ENCODE measurements at regions not wholly inside any gene's neighbourhood (a gene's known extent, or its start where the extent isn't known, plus 50 kb on each side); places are given as distances from the start of the nearest gene placed in this dataset.

DNA sequence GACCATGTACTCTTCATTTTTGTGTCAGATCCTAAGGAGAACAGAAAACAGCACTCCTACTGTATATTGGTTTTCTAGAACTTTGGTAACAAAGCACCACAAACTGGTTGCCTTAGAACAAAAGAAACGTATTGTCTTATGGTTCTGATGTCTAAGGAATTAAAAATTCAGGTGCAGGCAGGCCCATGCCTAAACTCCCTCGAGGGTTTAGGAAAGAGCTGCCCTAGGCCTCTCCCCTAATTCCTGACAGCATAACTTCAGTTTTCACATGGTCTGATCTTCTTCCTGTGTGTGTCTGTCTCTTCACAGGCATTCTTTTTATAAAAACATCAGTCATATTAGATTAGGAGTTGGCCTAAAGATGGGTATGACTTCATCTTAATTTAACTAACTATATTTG is 1093.6 kb downstream of the TECRL start:
- Histone ChIP-seq H3K27ac (ENCODE audit: low read length) (no peak overlapping the region), H3K4me1 (ENCODE audit: insufficient read depth, low read length) (no peaks in the 10 kb centered on the region), H3K4me3 (ENCODE audit: low read length) (no peak overlapping the region), H3K9ac (ENCODE audit: low read depth, low read length) (no peak overlapping the region), H3K27me3 (ENCODE audit: insufficient read depth, low read length) (no peaks in the 10 kb centered on the region), H3K9me3 (ENCODE audit: insufficient read depth, low read depth, low read length) (no peaks in the 10 kb centered on the region), H3K36me3 (ENCODE audit: insufficient read depth, low read depth, low read length) (no peaks in the 10 kb centered on the region)

DNA sequence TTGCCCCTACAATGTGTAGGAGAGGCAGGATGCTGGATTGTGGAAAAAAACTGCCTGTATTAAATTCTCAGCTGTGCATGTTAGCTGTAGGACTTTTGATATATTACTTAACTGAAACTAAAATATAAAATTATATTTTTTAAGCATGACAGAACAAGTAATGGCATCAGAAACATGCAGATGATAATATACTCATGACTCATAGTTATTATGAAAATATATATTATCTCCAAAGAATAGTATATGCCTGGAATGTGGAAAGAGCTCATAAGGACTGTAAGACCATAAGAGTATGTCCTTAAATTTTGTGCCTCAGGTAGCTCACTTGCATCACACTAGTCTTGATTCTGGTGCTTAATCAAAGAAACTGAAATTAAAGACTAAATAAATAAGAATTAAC is 1100.6 kb downstream of the TECRL start:
- Histone ChIP-seq H3K27ac (ENCODE audit: low read length) (no peak overlapping the region), H3K4me3 (ENCODE audit: low read length) (no peak overlapping the region), H3K36me3 (ENCODE audit: insufficient read depth, low read depth, low read length) (no peaks in the 10 kb centered on the region), H3K9me3 (ENCODE audit: insufficient read depth, low read depth, low read length) (no peaks in the 10 kb centered on the region), H3K27me3 (ENCODE audit: insufficient read depth, low read length) (no peaks in the 10 kb centered on the region), H3K9ac (ENCODE audit: low read depth, low read length) (no peak overlapping the region), H3K4me1 (ENCODE audit: insufficient read depth, low read length) (no peaks in the 10 kb centered on the region)

DNA sequence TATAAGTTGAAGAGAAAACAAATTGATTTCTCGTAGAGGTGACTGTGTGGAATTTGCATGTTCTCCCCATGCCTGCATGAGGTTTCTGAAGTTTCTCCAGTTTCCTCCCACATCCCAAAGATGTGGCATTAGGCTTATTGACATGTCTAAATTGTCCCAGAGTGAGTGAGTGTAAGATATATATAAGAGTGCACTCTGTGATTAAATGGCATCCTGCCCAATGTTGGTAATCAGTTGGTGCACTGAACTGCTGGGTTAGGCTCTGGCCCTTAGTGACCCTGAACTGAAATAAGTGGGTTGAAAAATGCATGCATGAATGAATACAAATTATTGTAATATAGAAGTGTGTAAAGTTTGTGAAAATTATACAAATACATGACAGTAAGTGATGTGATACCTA is 1106.5 kb downstream of the TECRL start:
- no peaks in the 10 kb centered on the region for H3K36me3 ChIP-seq (ENCODE audit: insufficient read depth, low read depth, low read length)
- H3K4me3 ChIP-seq (ENCODE audit: low read length), result no peak overlapping the region
- no peaks in the 10 kb centered on the region for H3K9me3 ChIP-seq (ENCODE audit: insufficient read depth, low read depth, low read length)
- H3K9ac ChIP-seq (ENCODE audit: low read depth, low read length), result no peak overlapping the region
- H3K27ac ChIP-seq (ENCODE audit: low read length), result no peak overlapping the region
- H3K4me1 ChIP-seq (ENCODE audit: insufficient read depth, low read length), result no peaks in the 10 kb centered on the region
- no peaks in the 10 kb centered on the region for H3K27me3 ChIP-seq (ENCODE audit: insufficient read depth, low read length)

DNA sequence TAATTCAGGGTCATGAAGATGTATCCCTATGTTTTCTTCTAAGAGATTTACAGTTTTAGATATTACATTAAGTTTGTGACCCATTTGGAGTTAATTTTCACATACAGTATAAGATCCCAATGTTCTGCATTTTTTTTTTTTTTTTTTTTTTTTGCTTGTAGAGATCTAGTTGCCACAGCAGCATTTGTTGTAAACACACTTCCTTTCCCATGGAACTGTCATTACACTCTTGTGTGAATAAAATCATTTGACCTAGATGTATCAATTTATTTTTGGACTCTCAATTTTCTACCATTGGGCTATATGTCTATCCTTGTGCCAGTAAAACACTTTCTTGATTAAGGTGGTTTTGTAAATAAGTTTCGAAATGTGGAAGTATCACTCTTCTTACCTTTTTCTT is 1107.2 kb downstream of the TECRL start:
- no peaks in the 10 kb centered on the region for H3K9me3 ChIP-seq (ENCODE audit: insufficient read depth, low read depth, low read length)
- H3K4me1 ChIP-seq (ENCODE audit: insufficient read depth, low read length), result no peaks in the 10 kb centered on the region
- H3K27me3 ChIP-seq (ENCODE audit: insufficient read depth, low read length), result no peaks in the 10 kb centered on the region
- no peak overlapping the region for H3K4me3 ChIP-seq (ENCODE audit: low read length)
- no peak overlapping the region for H3K9ac ChIP-seq (ENCODE audit: low read depth, low read length)
- no peaks in the 10 kb centered on the region for H3K36me3 ChIP-seq (ENCODE audit: insufficient read depth, low read depth, low read length)
- H3K27ac ChIP-seq (ENCODE audit: low read length), result no peak overlapping the region

DNA sequence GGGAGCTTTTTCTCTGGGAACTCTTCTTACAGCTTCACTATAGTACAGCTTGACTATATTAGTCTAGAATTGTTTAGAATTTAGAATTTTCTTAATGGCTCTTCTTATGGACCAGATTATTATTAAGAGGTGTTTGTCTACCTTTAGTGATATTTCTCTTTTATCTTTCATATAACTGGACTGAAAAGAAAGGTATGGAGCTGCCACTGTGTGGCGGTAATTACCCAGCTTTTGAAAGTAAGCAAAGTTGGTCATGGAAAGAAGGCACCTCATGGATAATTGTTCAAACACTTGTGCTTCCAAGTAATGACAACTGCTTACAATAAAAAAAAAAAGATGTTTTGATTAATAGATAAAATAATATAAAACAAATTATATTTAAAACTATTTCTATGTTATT is 1112.5 kb downstream of the TECRL start:
- no peaks in the 10 kb centered on the region for H3K4me1 ChIP-seq (ENCODE audit: insufficient read depth, low read length)
- no peak overlapping the region for H3K4me3 ChIP-seq (ENCODE audit: low read length)
- no peaks in the 10 kb centered on the region for H3K36me3 ChIP-seq (ENCODE audit: insufficient read depth, low read depth, low read length)
- H3K9me3 ChIP-seq (ENCODE audit: insufficient read depth, low read depth, low read length), result no peaks in the 10 kb centered on the region
- no peak overlapping the region for H3K9ac ChIP-seq (ENCODE audit: low read depth, low read length)
- H3K27ac ChIP-seq (ENCODE audit: low read length), result no peak overlapping the region
- H3K27me3 ChIP-seq (ENCODE audit: insufficient read depth, low read length), result no peaks in the 10 kb centered on the region

DNA sequence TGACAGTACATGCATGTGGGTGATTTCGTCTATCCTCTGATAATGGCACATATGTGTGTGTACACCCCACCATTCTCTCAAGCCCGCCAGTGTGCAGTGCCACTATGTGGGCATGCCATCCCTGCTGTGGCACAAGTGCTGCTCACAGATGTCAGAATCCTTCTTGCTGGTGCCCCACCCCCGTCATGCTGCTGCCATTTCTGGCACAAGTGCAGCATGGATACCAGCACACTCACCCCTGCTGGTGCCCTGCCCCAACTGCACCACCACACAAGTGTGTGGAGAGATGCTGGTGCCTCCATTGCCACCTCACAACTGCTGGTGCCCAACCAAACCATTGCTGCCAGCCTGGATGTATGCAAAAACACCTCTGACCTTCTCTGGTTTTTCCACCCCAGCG is 1133.8 kb downstream of the TECRL start:
- no peaks in the 10 kb centered on the region for H3K9me3 ChIP-seq (ENCODE audit: insufficient read depth, low read depth, low read length)
- H3K4me3 ChIP-seq (ENCODE audit: low read length), result no peak overlapping the region
- H3K9ac ChIP-seq (ENCODE audit: low read depth, low read length), result no peak overlapping the region
- H3K27ac ChIP-seq (ENCODE audit: low read length), result no peak overlapping the region
- H3K36me3 ChIP-seq (ENCODE audit: insufficient read depth, low read depth, low read length), result no peaks in the 10 kb centered on the region
- no peaks in the 10 kb centered on the region for H3K27me3 ChIP-seq (ENCODE audit: insufficient read depth, low read length)
- no peaks in the 10 kb centered on the region for H3K4me1 ChIP-seq (ENCODE audit: insufficient read depth, low read length)

DNA sequence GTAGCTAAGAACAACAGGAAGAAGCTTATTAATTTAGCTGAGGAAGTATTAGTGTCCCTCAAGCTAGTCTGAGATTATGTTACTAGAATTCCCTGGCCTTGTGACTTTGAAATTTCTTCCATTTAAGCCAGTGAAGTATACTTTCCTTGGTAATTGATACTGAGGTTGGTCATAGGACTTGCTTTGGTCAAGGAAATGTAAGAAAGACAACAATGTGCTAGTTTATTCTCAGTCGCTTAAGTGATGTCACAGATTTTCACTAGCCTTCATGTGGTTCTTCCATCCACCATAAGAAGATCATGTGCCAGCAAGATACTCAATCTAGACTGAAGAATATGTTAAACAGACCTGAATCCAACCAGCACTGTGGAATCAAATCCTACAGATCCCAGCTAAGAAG is 1140.1 kb downstream of the TECRL start:
- Histone ChIP-seq H3K27me3 (ENCODE audit: insufficient read depth, low read length) (no peaks in the 10 kb centered on the region), H3K4me1 (ENCODE audit: insufficient read depth, low read length) (no peaks in the 10 kb centered on the region), H3K4me3 (ENCODE audit: low read length) (no peak overlapping the region), H3K9ac (ENCODE audit: low read depth, low read length) (no peak overlapping the region), H3K9me3 (ENCODE audit: insufficient read depth, low read depth, low read length) (no peaks in the 10 kb centered on the region), H3K36me3 (ENCODE audit: insufficient read depth, low read depth, low read length) (no peaks in the 10 kb centered on the region), H3K27ac (ENCODE audit: low read length) (no peak overlapping the region)

DNA sequence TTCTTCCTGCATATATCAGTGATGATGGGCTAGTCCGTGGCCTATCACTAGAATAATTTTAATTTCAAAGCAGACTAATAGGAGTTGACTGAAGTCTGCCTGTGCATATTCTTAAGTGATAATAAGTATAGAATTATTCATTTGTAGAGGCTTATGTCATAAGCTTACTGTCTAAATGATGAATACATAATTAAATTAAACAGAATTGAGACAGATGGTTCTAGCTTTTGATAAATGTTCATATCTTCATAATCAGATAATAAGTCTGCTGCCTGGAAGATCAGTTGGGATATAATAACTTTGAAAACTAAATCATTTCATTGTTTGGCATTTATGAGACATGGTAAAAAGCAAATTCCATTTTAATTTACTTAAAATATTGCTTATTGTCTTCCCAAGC is 1175.6 kb downstream of the TECRL start:
- Histone ChIP-seq H3K9me3 (ENCODE audit: insufficient read depth, low read depth, low read length) (no peaks in the 10 kb centered on the region), H3K27ac (ENCODE audit: low read length) (no peak overlapping the region), H3K4me3 (ENCODE audit: low read length) (no peak overlapping the region), H3K4me1 (ENCODE audit: insufficient read depth, low read length) (no peaks in the 10 kb centered on the region), H3K27me3 (ENCODE audit: insufficient read depth, low read length) (no peaks in the 10 kb centered on the region), H3K36me3 (ENCODE audit: insufficient read depth, low read depth, low read length) (no peaks in the 10 kb centered on the region), H3K9ac (ENCODE audit: low read depth, low read length) (no peak overlapping the region)

DNA sequence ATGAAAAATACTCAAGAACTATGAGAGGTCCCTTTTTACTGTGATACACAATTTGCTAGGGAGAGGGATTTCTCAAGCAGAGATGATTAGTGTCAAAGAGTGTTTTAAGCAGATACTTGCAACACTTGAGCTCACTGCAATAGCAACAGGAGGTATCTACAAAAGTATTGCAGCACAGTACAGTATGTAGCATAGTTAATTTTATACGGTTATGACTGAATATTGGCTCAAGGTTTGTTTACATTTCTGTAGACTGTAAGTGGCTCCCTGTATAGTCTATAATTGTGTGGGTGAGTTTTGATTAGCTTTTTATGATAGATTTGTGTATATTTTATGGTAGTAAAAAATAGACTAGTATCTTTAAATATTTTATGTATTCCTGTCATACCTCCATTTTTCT is 1177.2 kb downstream of the TECRL start:
- Histone ChIP-seq H3K4me1 (ENCODE audit: insufficient read depth, low read length) (no peaks in the 10 kb centered on the region), H3K9ac (ENCODE audit: low read depth, low read length) (no peak overlapping the region), H3K27ac (ENCODE audit: low read length) (no peak overlapping the region), H3K9me3 (ENCODE audit: insufficient read depth, low read depth, low read length) (no peaks in the 10 kb centered on the region), H3K27me3 (ENCODE audit: insufficient read depth, low read length) (no peaks in the 10 kb centered on the region), H3K4me3 (ENCODE audit: low read length) (no peak overlapping the region), H3K36me3 (ENCODE audit: insufficient read depth, low read depth, low read length) (no peaks in the 10 kb centered on the region)

DNA sequence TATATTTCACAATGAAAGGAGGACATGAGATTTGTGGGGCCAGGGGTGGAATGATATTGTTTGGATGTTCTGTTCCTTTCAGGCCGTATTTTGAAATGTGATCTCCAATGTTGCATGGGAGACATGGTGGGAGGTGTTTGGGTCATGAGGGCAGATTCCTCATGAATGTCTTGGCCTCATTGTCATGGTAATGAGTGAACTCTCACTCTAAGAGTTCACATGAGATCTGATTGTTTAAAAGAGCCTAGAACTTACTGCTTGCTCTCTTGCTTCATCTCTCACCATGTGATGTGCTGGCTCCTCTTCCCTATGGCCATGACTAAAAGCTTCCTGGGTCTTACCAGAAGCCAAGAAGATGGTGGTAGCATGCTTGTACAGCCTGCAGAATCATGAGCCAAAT is 1183.0 kb downstream of the TECRL start:
- H3K9me3 ChIP-seq (ENCODE audit: insufficient read depth, low read depth, low read length), result no peaks in the 10 kb centered on the region
- H3K9ac ChIP-seq (ENCODE audit: low read depth, low read length), result no peak overlapping the region
- H3K36me3 ChIP-seq (ENCODE audit: insufficient read depth, low read depth, low read length), result no peaks in the 10 kb centered on the region
- no peak overlapping the region for H3K4me3 ChIP-seq (ENCODE audit: low read length)
- no peaks in the 10 kb centered on the region for H3K4me1 ChIP-seq (ENCODE audit: insufficient read depth, low read length)
- H3K27me3 ChIP-seq (ENCODE audit: insufficient read depth, low read length), result no peaks in the 10 kb centered on the region
- no peak overlapping the region for H3K27ac ChIP-seq (ENCODE audit: low read length)

DNA sequence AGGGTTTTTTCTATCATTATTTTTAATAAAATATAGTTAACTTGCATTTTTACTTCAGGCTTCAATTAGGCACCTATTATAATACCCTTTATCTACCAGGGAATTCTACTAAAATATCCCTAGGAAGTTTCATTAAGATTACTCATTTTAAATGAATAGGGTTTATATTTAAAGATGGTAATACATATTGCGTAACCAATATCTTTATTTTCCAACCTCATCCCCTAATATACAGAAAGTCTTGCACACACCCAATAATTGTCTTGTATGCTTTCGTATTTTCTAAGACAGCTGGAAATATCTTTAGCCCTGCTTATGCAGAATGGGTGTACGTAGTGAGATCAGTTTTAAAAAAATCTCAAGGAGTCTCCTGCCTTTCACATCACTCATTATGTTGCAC is 1186.8 kb downstream of the TECRL start:
- Histone ChIP-seq H3K27ac (ENCODE audit: low read length) (no peak overlapping the region), H3K9me3 (ENCODE audit: insufficient read depth, low read depth, low read length) (no peaks in the 10 kb centered on the region), H3K4me1 (ENCODE audit: insufficient read depth, low read length) (no peaks in the 10 kb centered on the region), H3K27me3 (ENCODE audit: insufficient read depth, low read length) (no peaks in the 10 kb centered on the region), H3K36me3 (ENCODE audit: insufficient read depth, low read depth, low read length) (no peaks in the 10 kb centered on the region), H3K4me3 (ENCODE audit: low read length) (no peak overlapping the region), H3K9ac (ENCODE audit: low read depth, low read length) (no peak overlapping the region)

DNA sequence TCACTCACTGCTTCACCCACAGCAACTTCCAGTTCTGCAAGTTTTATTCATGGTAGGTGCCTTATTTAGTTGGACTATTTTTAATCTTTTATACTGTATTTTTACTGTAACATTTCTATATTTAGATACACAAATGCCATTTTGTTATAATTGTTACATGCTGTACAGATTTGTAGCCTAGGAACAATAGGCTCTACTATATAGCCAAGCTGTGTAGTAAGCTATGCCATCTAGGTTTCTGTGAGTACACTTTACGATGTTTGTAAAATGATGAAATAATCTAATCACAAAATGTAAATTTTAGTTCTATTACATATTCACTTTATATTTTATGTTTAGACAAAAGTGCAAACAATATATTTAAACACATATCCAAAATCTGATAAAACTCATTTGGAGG is 1187.8 kb downstream of the TECRL start:
- no peaks in the 10 kb centered on the region for H3K36me3 ChIP-seq (ENCODE audit: insufficient read depth, low read depth, low read length)
- H3K27me3 ChIP-seq (ENCODE audit: insufficient read depth, low read length), result no peaks in the 10 kb centered on the region
- no peak overlapping the region for H3K9ac ChIP-seq (ENCODE audit: low read depth, low read length)
- H3K4me1 ChIP-seq (ENCODE audit: insufficient read depth, low read length), result no peaks in the 10 kb centered on the region
- H3K9me3 ChIP-seq (ENCODE audit: insufficient read depth, low read depth, low read length), result no peaks in the 10 kb centered on the region
- no peak overlapping the region for H3K27ac ChIP-seq (ENCODE audit: low read length)
- no peak overlapping the region for H3K4me3 ChIP-seq (ENCODE audit: low read length)

DNA sequence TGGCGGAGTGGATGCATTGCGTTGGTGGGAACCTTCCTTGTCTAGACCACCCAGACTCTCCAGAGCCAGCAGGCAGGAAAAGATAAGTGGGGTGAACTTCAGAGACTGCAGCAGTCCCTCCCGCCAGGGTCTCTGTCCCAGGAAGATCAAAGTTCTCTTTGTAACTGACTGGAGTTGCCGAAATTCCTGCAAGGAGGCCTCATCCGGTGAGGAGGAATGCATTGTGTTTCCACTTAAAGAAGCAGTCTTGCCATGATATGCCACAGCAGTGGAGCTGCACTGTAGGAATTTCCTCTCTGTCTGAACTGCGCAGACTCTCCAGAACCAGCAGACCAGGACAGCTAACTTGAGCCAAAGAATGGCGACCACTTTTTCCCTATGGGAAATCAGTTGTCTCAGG is 1190.4 kb downstream of the TECRL start:
- Histone ChIP-seq H3K27me3 (ENCODE audit: insufficient read depth, low read length) (no peaks in the 10 kb centered on the region), H3K9ac (ENCODE audit: low read depth, low read length) (no peak overlapping the region), H3K27ac (ENCODE audit: low read length) (no peak overlapping the region), H3K9me3 (ENCODE audit: insufficient read depth, low read depth, low read length) (peaks cover 9% of the 10 kb centered on the region), H3K4me1 (ENCODE audit: insufficient read depth, low read length) (no peaks in the 10 kb centered on the region), H3K36me3 (ENCODE audit: insufficient read depth, low read depth, low read length) (no peaks in the 10 kb centered on the region), H3K4me3 (ENCODE audit: low read length) (no peak overlapping the region)

Measured in iPS-20b (cell line).